RWPE2 (cell line): ENCODE measurements at regions not wholly inside any gene's neighbourhood (a gene's known extent, or its start where the extent isn't known, plus 50 kb on each side); places are given as distances from the start of the nearest gene placed in this dataset.
"Not testable (repeated sequence)": the region's sequence is repeated elsewhere in the genome, so short reads cannot be mapped to it uniquely, and the experiment has no call there.

Experiments used
- ATAC-seq: fragments of 200-7000 bp; cut with Tn5 transposase; 3 replicates; pipeline ENCODE4 v1.9.1; 2021; ENCODE audit warnings: low read depth
- DNase-seq: peaks from one replicate; pipeline ENCODE4 v3.0.0-alpha.2; 2020; ENCODE audit warnings: low spot score
- H3K27ac ChIP-seq: fragments of 450-650 bp; 2 replicates; pipeline ENCODE4 v1.5.1; 2017; ENCODE audit warnings: mild to moderate bottlenecking; ENCODE audit not compliant: poor library complexity, severe bottlenecking
- H3K27me3 ChIP-seq: fragments of 250-450 bp; sonication (Bioruptor Pico); 2 replicates; pipeline ENCODE4 v1.5.1; 2021; ENCODE audit warnings: mild to moderate bottlenecking, moderate library complexity; ENCODE audit not compliant: insufficient read depth, poor library complexity, severe bottlenecking
- H3K36me3 ChIP-seq: fragments of 250-450 bp; sonication (Bioruptor Pico); 2 replicates; pipeline ENCODE4 v1.5.1; 2020; ENCODE audit warnings: low read depth, mild to moderate bottlenecking, moderate library complexity
- H3K4me1 ChIP-seq: fragments of 250-450 bp; sonication (Bioruptor Pico); 2 replicates; pipeline ENCODE4 v1.5.1; 2021; ENCODE audit warnings: mild to moderate bottlenecking, moderate library complexity; ENCODE audit not compliant: insufficient read depth, poor library complexity, severe bottlenecking
- H3K4me3 ChIP-seq: fragments of 250-450 bp; sonication (Bioruptor Pico); 2 replicates; pipeline ENCODE4 v1.5.1; 2021; ENCODE audit warnings: mild to moderate bottlenecking, moderate library complexity; ENCODE audit not compliant: severe bottlenecking
- H3K9me3 ChIP-seq: fragments of 250-450 bp; sonication (Bioruptor Pico); 2 replicates; pipeline ENCODE4 v1.5.1; 2021; ENCODE audit warnings: mild to moderate bottlenecking, moderate library complexity; ENCODE audit not compliant: severe bottlenecking
- CTCF ChIP-seq: fragments of 450-650 bp; IDR thresholded peaks from one replicate; pipeline ENCODE4 v1.5.1; 2017; ENCODE audit warnings: mild to moderate bottlenecking, moderate library complexity; ENCODE audit not compliant: poor library complexity, severe bottlenecking

- Histone ChIP-seq H3K4me1 (no peaks in the 10 kb centered on the region), H3K36me3 (no peaks in the 10 kb centered on the region), H3K9me3 (no peaks in the 10 kb centered on the region), H3K27me3 (no peaks in the 10 kb centered on the region), H3K4me3 (no peak overlapping the region), H3K27ac (no peak overlapping the region)
- no peak for TF ChIP-seq CTCF
- ATAC-seq (no peak), DNase-seq (no peak)
These were observed 99.6 kb upstream of the CDC42BPA start for GRCh38 chr1:227417756-227418480.

GRCh38 chr1:227416156-227416830, 98.0 kb upstream of the CDC42BPA start:
- ATAC-seq, result no peak
- no peak overlapping the region for H3K27ac ChIP-seq
- no peaks in the 10 kb centered on the region for H3K9me3 ChIP-seq
- TF ChIP-seq CTCF, result no peak
- H3K4me1 ChIP-seq, result no peaks in the 10 kb centered on the region
- H3K4me3 ChIP-seq, result no peak overlapping the region
- H3K36me3 ChIP-seq, result no peaks in the 10 kb centered on the region
- no peak for DNase-seq
- no peaks in the 10 kb centered on the region for H3K27me3 ChIP-seq

- Histone ChIP-seq H3K4me1 (no peaks in the 10 kb centered on the region), H3K9me3 (no peaks in the 10 kb centered on the region), H3K27me3 (no peaks in the 10 kb centered on the region), H3K36me3 (no peaks in the 10 kb centered on the region), H3K4me3 (no peak overlapping the region), H3K27ac (no peak overlapping the region)
- no peak for ATAC-seq
- TF ChIP-seq CTCF, result no peak
- DNase-seq, result no peak
These were observed 97.0 kb upstream of the CDC42BPA start for GRCh38 chr1:227415115-227415790.

- H3K9me3 ChIP-seq, result no peaks in the 10 kb centered on the region
- no peaks in the 10 kb centered on the region for H3K27me3 ChIP-seq
- ATAC-seq (no peak), DNase-seq (no peak)
- no peaks in the 10 kb centered on the region for H3K36me3 ChIP-seq
- no peak overlapping the region for H3K27ac ChIP-seq
- H3K4me3 ChIP-seq, result no peak overlapping the region
- no peaks in the 10 kb centered on the region for H3K4me1 ChIP-seq
- TF ChIP-seq CTCF, result no peak
These were observed 92.8 kb upstream of the CDC42BPA start for GRCh38 chr1:227411066-227411465.

GRCh38 chr1:227406332-227406731, 88.0 kb upstream of the CDC42BPA start:
- H3K9me3 ChIP-seq, H3K27ac ChIP-seq, H3K4me3 ChIP-seq, DNase-seq, H3K27me3 ChIP-seq, ATAC-seq, H3K36me3 ChIP-seq, H3K4me1 ChIP-seq: not testable (repeated sequence)
